HepG2 (cell line): ENCODE measurements at regions not wholly inside any gene's neighbourhood (a gene's known extent, or its start where the extent isn't known, plus 50 kb on each side); places are given as distances from the start of the nearest gene placed in this dataset.

ENCODE experiments used
- ATAC-seq: fragments of 200-7000 bp; cut with Tn5 transposase; 3 replicates; pipeline ENCODE4 v1.9.1; 2020; ENCODE audit warnings: mild to moderate bottlenecking, moderate library complexity
- BruUV-seq: library from RNA; stranded (reverse); fragments of 400-500 nt; replicated peaks from 2 replicates; lab custom pipeline; 2021; lab: Mats Ljungman, UMichigan
- CTCF ChIA-PET: fragments of 300-600 bp; formaldehyde crosslinking; extraction: SDS; loops from one replicate; lab custom pipeline; 2021; ENCODE audit warnings: low total read pairs, inconsistent platforms, low intra/inter-chr PET ratio; lab: Yijun Ruan, JAX
- POLR2A ChIA-PET: fragments of 350-600 bp; sonication (Branson Sonifier 250); formaldehyde crosslinking; loops from one replicate; lab custom pipeline; 2020; ENCODE audit warnings: antibody characterized with exemption, inconsistent platforms; lab: Yijun Ruan, JAX
- DNase-seq: peaks from one replicate; pipeline ENCODE4 v3.0.0-alpha.2; 2015; ENCODE audit warnings: low spot score
- FAIRE-seq: peaks from 3 replicates; lab custom pipeline; 2011; peaks lifted over from hg19 to GRCh38; lab: Jason Lieb, UNC
- H2AFZ ChIP-seq: one replicate; pipeline ENCODE4 v1.6.1; 2011; ENCODE audit warnings: low read length, inconsistent platforms
- H3K27ac ChIP-seq: fragments of 300-600 bp; 3 replicates; pipeline ENCODE4 v1.8.0; 2011; ENCODE audit warnings: mixed run types, mild to moderate bottlenecking, mixed read lengths, low read length, inconsistent platforms; ENCODE audit not compliant: insufficient read depth; ENCODE audit errors: extremely low read length
- H3K27me3 ChIP-seq, 2 experiments: fragments of 200-600 bp in 1 of 2; 2 replicates in 1 of 2; 3 replicates in 1 of 2; pipeline versions ENCODE4 v1.6.0 to v1.8.0; 2011; ENCODE audit warnings: low read length in 2 of 2, mild to moderate bottlenecking in 2 of 2, moderate library complexity in 2 of 2, inconsistent platforms in 1 of 2; ENCODE audit not compliant: insufficient read depth in 2 of 2, control insufficient read depth in 1 of 2
- H3K36me3 ChIP-seq, 2 experiments: fragments of 200-600 bp in 1 of 2; replicated peaks in 1 of 2; 2 replicates in 1 of 2; 3 replicates in 1 of 2; pipeline versions ENCODE4 v1.5.1 to v1.8.0; 2011; ENCODE audit warnings: low read length in 2 of 2, inconsistent platforms in 1 of 2; ENCODE audit not compliant: insufficient read depth in 2 of 2, control insufficient read depth in 1 of 2
- H3K4me1 ChIP-seq: 2 replicates; pipeline ENCODE4 v1.5.1; 2012; ENCODE audit warnings: low read length, inconsistent platforms; ENCODE audit not compliant: insufficient read depth
- H3K4me2 ChIP-seq: 2 replicates; pipeline ENCODE4 v1.6.0; 2011; ENCODE audit warnings: low read depth, low read length, inconsistent platforms
- H3K4me3 ChIP-seq, 3 experiments: fragments of 200-600 bp in 1 of 3; sonication (generic), shearing (Covaris generic) in 1 of 3; replicated peaks in 1 of 3; 2 replicates each; pipeline ENCODE4 v1.5.1; 2011 to 2016; ENCODE audit warnings: low read length in 3 of 3, inconsistent platforms in 2 of 3, low read depth in 2 of 3, mild to moderate bottlenecking in 2 of 3, control low read depth in 1 of 3, mixed read lengths in 1 of 3; ENCODE audit not compliant: insufficient read depth in 1 of 3
- H3K79me2 ChIP-seq: one replicate; pipeline ENCODE4 v1.6.1; 2011; ENCODE audit warnings: low read length, inconsistent platforms; ENCODE audit not compliant: insufficient read depth
- H3K9ac ChIP-seq: 2 replicates; pipeline ENCODE4 v1.6.0; 2011; ENCODE audit warnings: mild to moderate bottlenecking, low read depth, low read length, inconsistent platforms; ENCODE audit not compliant: insufficient read depth
- H3K9me3 ChIP-seq: 2 replicates; pipeline ENCODE4 v1.5.1; 2012; ENCODE audit warnings: mild to moderate bottlenecking, low read length
- H4K20me1 ChIP-seq: 2 replicates; pipeline ENCODE4 v1.6.0; 2011; ENCODE audit warnings: inconsistent platforms, mild to moderate bottlenecking, low read length, moderate library complexity; ENCODE audit not compliant: insufficient read depth
- CAMTA2 ChIP-seq: sonication (generic); formaldehyde crosslinking; IDR thresholded peaks from 2 replicates; pipeline ENCODE4 v1.4.0; 2020; ENCODE audit warnings: mild to moderate bottlenecking, missing genetic modification reagents, borderline replicate concordance
- HOXA9 ChIP-seq: sonication (generic); formaldehyde crosslinking; IDR thresholded peaks from 2 replicates; pipeline ENCODE4 v1.8.1; 2022; ENCODE audit warnings: missing genetic modification reagents, mild to moderate bottlenecking, moderate library complexity, borderline replicate concordance
- KAT7 ChIP-seq: IDR thresholded peaks from 2 replicates; pipeline ENCODE4 v1.6.1; 2018; ENCODE audit warnings: borderline replicate concordance, missing compliant biosample characterization
- RXRA ChIP-seq: sonication (generic); formaldehyde crosslinking; IDR thresholded peaks from 2 replicates; pipeline ENCODE4 v1.5.1; 2020; ENCODE audit warnings: missing genetic modification reagents
- SRY ChIP-seq: sonication (generic); formaldehyde crosslinking; IDR thresholded peaks from 2 replicates; pipeline ENCODE4 v1.8.0; 2022; ENCODE audit warnings: mild to moderate bottlenecking, missing genetic modification reagents
- SYNCRIP ChIP-seq: fragments of 200-400 bp; formaldehyde crosslinking; IDR thresholded peaks from 2 replicates; pipeline ENCODE4 v1.6.1; 2018; ENCODE audit warnings: mild to moderate bottlenecking, low read depth, low read length; ENCODE audit not compliant: insufficient read depth
- ZNF281 ChIP-seq: sonication (generic); formaldehyde crosslinking; IDR thresholded peaks from 2 replicates; pipeline ENCODE4 v1.4.0; 2020; ENCODE audit warnings: missing genetic modification reagents, borderline replicate concordance
- ZNF3 ChIP-seq: IDR thresholded peaks from 2 replicates; pipeline ENCODE4 v1.7.0; 2017; ENCODE audit warnings: inconsistent platforms
- ZNF720 ChIP-seq: sonication (generic); formaldehyde crosslinking; IDR thresholded peaks from 2 replicates; pipeline ENCODE4 v1.4.0; 2020; ENCODE audit warnings: missing genetic modification reagents
- WGBS: methylation state at CpG from one replicate; pipeline ENCODE4 v1.1.6; 2017; ENCODE audit warnings: low lambda C conversion rate; 5-methylcytosine and 5-hydroxymethylcytosine counted together
- in situ Hi-C: cut with HindIII; loops from 2 replicates; pipeline ENCODE4 v1.10.0; 2017; ENCODE audit warnings: low pct_unique_long_range_greater_than_20kb; ENCODE audit not compliant: extremely low pct_ligation_motif_present
- intact Hi-C: fragments of 100-400 bp; cut with micrococcal nuclease; formaldehyde crosslinking; loops from one replicate; pipeline ENCODE4 v1.10.0; 2022; ENCODE audit not compliant: unreplicated experiment
- TF ChIP-seq, protein P1 (sequence below): sonication (generic); formaldehyde crosslinking; IDR thresholded peaks from 2 replicates; pipeline ENCODE4 v1.5.0; 2020; ENCODE audit warnings: missing genetic modification reagents, mild to moderate bottlenecking, borderline replicate concordance
- TF ChIP-seq, protein P2 (sequence below): sonication (generic); formaldehyde crosslinking; IDR thresholded peaks from 2 replicates; pipeline ENCODE4 v1.4.0; 2020; ENCODE audit warnings: mild to moderate bottlenecking, missing genetic modification reagents

GRCh38 chr1:189971656-189972055 lies 506.0 kb downstream of the BRINP3 start:
- no peaks in the 10 kb centered on the region for H3K79me2 ChIP-seq
- no peaks in the 10 kb centered on the region for H3K36me3 ChIP-seq
- DNase-seq (no peak), ATAC-seq (no peak), FAIRE-seq (no peak)
- no peak overlapping the region for H2AFZ ChIP-seq
- H3K4me2 ChIP-seq: no peak overlapping the region
- no peaks in the 10 kb centered on the region for H3K27me3 ChIP-seq
- H3K4me3 ChIP-seq: no peak overlapping the region
- H3K9ac ChIP-seq: no peak overlapping the region
- POLR2A ChIA-PET: no interaction called here
- H3K9me3 ChIP-seq: peaks cover 5% of the 10 kb centered on the region; the same call in 1 of the 2 replicates
- TF ChIP-seq SRY (CRISPR knock-in tag): no peak
- TF ChIP-seq ZNF720 (CRISPR knock-in tag): no peak
- no peak for TF ChIP-seq CAMTA2
- TF ChIP-seq ZNF3 (CRISPR knock-in tag): no peak
- TF ChIP-seq, protein P1, sequence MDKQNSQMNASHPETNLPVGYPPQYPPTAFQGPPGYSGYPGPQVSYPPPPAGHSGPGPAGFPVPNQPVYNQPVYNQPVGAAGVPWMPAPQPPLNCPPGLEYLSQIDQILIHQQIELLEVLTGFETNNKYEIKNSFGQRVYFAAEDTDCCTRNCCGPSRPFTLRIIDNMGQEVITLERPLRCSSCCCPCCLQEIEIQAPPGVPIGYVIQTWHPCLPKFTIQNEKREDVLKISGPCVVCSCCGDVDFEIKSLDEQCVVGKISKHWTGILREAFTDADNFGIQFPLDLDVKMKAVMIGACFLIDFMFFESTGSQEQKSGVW (CRISPR knock-in tag): no peak
- in situ Hi-C loops (no loop called here), intact Hi-C loops (no loop called here)
- BruUV-seq: no TSS peak
- no peak overlapping the region for H3K27ac ChIP-seq
- CTCF ChIA-PET: no interaction called here
- no peaks in the 10 kb centered on the region for H3K4me1 ChIP-seq
- no peaks in the 10 kb centered on the region for H4K20me1 ChIP-seq
- WGBS: 22% methylated on average over 4 of the region's 4 CpGs

- in situ Hi-C loops: no loop called here
- TF ChIP-seq SYNCRIP: no peak
- no peak for TF ChIP-seq ZNF281 (CRISPR knock-in tag)
- TF ChIP-seq HOXA9: no peak
- TF ChIP-seq, protein P2, sequence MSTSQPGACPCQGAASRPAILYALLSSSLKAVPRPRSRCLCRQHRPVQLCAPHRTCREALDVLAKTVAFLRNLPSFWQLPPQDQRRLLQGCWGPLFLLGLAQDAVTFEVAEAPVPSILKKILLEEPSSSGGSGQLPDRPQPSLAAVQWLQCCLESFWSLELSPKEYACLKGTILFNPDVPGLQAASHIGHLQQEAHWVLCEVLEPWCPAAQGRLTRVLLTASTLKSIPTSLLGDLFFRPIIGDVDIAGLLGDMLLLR: no peak
- no peak for TF ChIP-seq KAT7 (CRISPR knock-in tag)
- no peak for TF ChIP-seq RXRA (CRISPR knock-in tag)
- TF ChIP-seq, all 625 proteins: peak for 0
- H3K36me3 ChIP-seq: no peaks in the 10 kb centered on the region
- H3K27ac ChIP-seq: no peak overlapping the region
- ChIA-PET CTCF (no interaction called here), POLR2A (no interaction called here)
- H3K4me1 ChIP-seq: no peaks in the 10 kb centered on the region
- BruUV-seq: no TSS peak
- WGBS: 0% methylated on average over 2 of the region's 2 CpGs
- H3K4me3 ChIP-seq: no peak overlapping the region
- no peaks in the 10 kb centered on the region for H3K79me2 ChIP-seq
- H3K9me3 ChIP-seq: peaks cover 6% of the 10 kb centered on the region; the same call in 1 of the 2 replicates
- no peak overlapping the region for H3K9ac ChIP-seq
- intact Hi-C loops: no loop called here
- no peaks in the 10 kb centered on the region for H3K27me3 ChIP-seq
- H3K4me2 ChIP-seq: no peak overlapping the region
- DNase-seq: no peak
- no peak overlapping the region for H2AFZ ChIP-seq
- no peaks in the 10 kb centered on the region for H4K20me1 ChIP-seq
- ATAC-seq: no peak
- no peak for FAIRE-seq
Observed at GRCh38 chr1:189977184-189977583, 500.5 kb downstream of the BRINP3 start.
